VCaP (cell line): ENCODE measurements at regions not wholly inside any gene's neighbourhood (a gene's known extent, or its start where the extent isn't known, plus 50 kb on each side); places are given as distances from the start of the nearest gene placed in this dataset.

Source experiments
- H3K27ac ChIP-seq: fragments of 450-650 bp; 2 replicates; pipeline ENCODE4 v1.5.1; 2017
- CTCF ChIP-seq: fragments of 450-650 bp; conservative IDR thresholded peaks from 2 replicates; pipeline ENCODE4 v1.5.1; 2017; ENCODE audit warnings: mild to moderate bottlenecking, moderate library complexity

- TF ChIP-seq CTCF = no peak
- H3K27ac ChIP-seq = no peak overlapping the region
These were observed 96.8 kb upstream of the CXXC4 start for GRCh38 chr4:104591510-104591911.

- TF ChIP-seq CTCF = no peak
- no peak overlapping the region for H3K27ac ChIP-seq
These were observed 97.5 kb upstream of the CXXC4 start for GRCh38 chr4:104592183-104592582.

GRCh38 chr4:104593019-104593418 lies 98.3 kb upstream of the CXXC4 start:
- H3K27ac ChIP-seq = no peak overlapping the region
- no peak for TF ChIP-seq CTCF

GRCh38 chr4:104596189-104596588 lies 101.5 kb upstream of the CXXC4 start:
- no peak for TF ChIP-seq CTCF
- no peak overlapping the region for H3K27ac ChIP-seq

- no peak for TF ChIP-seq CTCF
- H3K27ac ChIP-seq = no peak overlapping the region
These were observed 120.8 kb upstream of the CXXC4 start for GRCh38 chr4:104615496-104615895.

GRCh38 chr4:104615926-104616325 lies 121.2 kb upstream of the CXXC4 start:
- H3K27ac ChIP-seq = no peak overlapping the region
- TF ChIP-seq CTCF = no peak

- no peak for TF ChIP-seq CTCF
These were observed 121.7 kb upstream of the CXXC4 start for GRCh38 chr4:104616401-104616820.

GRCh38 chr4:104625706-104626105 lies 131.0 kb upstream of the CXXC4 start:
- H3K27ac ChIP-seq = no peak overlapping the region
- TF ChIP-seq CTCF = no peak

More at GRCh38 chr4:104616401-104616820, 121.7 kb upstream of the CXXC4 start:
- H3K27ac ChIP-seq = no peak overlapping the region
